ENCODE measurements at regions not wholly inside any gene's neighbourhood (a gene's known extent, or its start where the extent isn't known, plus 50 kb on each side); places are given as distances from the start of the nearest gene placed in this dataset.

GRCh38 chr20:22652681-22653588 is 68.6 kb upstream of the FOXA2 start:
- FAIRE-seq: no peak
- no peak for DNase-seq (ENCODE audit: extremely low spot score, insufficient read length, low read depth)

- FAIRE-seq (no peak), DNase-seq (ENCODE audit: extremely low spot score, insufficient read length, low read depth) (no peak)
Observed at GRCh38 chr20:22653658-22654642, 69.6 kb upstream of the FOXA2 start.

- DNase-seq (ENCODE audit: extremely low spot score, insufficient read length, low read depth): no peak
- FAIRE-seq: no peak
Observed at GRCh38 chr20:22663528-22664025, 79.2 kb upstream of the FOXA2 start.

- FAIRE-seq: no peak
- DNase-seq (ENCODE audit: extremely low spot score, insufficient read length, low read depth): no peak
Observed at GRCh38 chr20:22667198-22667597, 82.8 kb upstream of the FOXA2 start.

GRCh38 chr20:22672191-22672590 is 87.8 kb upstream of the FOXA2 start:
- FAIRE-seq: no peak
- DNase-seq (ENCODE audit: extremely low spot score, insufficient read length, low read depth): no peak

- no peak for FAIRE-seq
Observed at GRCh38 chr20:22673467-22673866, 89.1 kb upstream of the FOXA2 start.

GRCh38 chr20:22675341-22675740 is 91.0 kb upstream of the FOXA2 start:
- DNase-seq (ENCODE audit: extremely low spot score, insufficient read length, low read depth) (no peak), FAIRE-seq (no peak)

More at GRCh38 chr20:22673467-22673866, 89.1 kb upstream of the FOXA2 start:
- DNase-seq (ENCODE audit: extremely low spot score, insufficient read length, low read depth): no peak

- FAIRE-seq (no peak), DNase-seq (ENCODE audit: extremely low spot score, insufficient read length, low read depth) (no peak)
Observed at GRCh38 chr20:22678678-22679077, 94.3 kb upstream of the FOXA2 start.

- DNase-seq (ENCODE audit: extremely low spot score, insufficient read length, low read depth) (no peak), FAIRE-seq (no peak)
Observed at GRCh38 chr20:22679197-22679596, 94.8 kb upstream of the FOXA2 start.

- FAIRE-seq (no peak), DNase-seq (ENCODE audit: extremely low spot score, insufficient read length, low read depth) (no peak)
Observed at GRCh38 chr20:22680031-22680740, 95.8 kb upstream of the FOXA2 start.

GRCh38 chr20:22681591-22682248 is 97.3 kb upstream of the FOXA2 start:
- FAIRE-seq (no peak), DNase-seq (ENCODE audit: extremely low spot score, insufficient read length, low read depth) (no peak)

- FAIRE-seq (no peak), DNase-seq (ENCODE audit: extremely low spot score, insufficient read length, low read depth) (no peak)
Observed at GRCh38 chr20:22682381-22682780, 98.0 kb upstream of the FOXA2 start.

- peak; percentile 78 for FAIRE-seq
- DNase-seq (ENCODE audit: extremely low spot score, insufficient read length, low read depth): peak; percentile 18
Observed at GRCh38 chr20:22684072-22684762, 99.8 kb upstream of the FOXA2 start.

GRCh38 chr20:22684763-22685443 is 100.5 kb upstream of the FOXA2 start:
- DNase-seq (ENCODE audit: extremely low spot score, insufficient read length, low read depth): no peak
- FAIRE-seq: no peak

- no peak for DNase-seq (ENCODE audit: extremely low spot score, insufficient read length, low read depth)
- FAIRE-seq: no peak
Observed at GRCh38 chr20:22686097-22686496, 101.7 kb upstream of the FOXA2 start.

GRCh38 chr20:22687676-22688349 is 103.4 kb upstream of the FOXA2 start:
- DNase-seq (ENCODE audit: extremely low spot score, insufficient read length, low read depth) (no peak), FAIRE-seq (no peak)

GRCh38 chr20:22688485-22688884 is 104.1 kb upstream of the FOXA2 start:
- FAIRE-seq (no peak), DNase-seq (ENCODE audit: extremely low spot score, insufficient read length, low read depth) (no peak)

- DNase-seq (ENCODE audit: extremely low spot score, insufficient read length, low read depth): no peak
- FAIRE-seq: no peak
Observed at GRCh38 chr20:22689266-22689665, 104.9 kb upstream of the FOXA2 start.

Measured in GM18507 (cell line).